ENCODE measurements at regions not wholly inside any gene's neighbourhood (a gene's known extent, or its start where the extent isn't known, plus 50 kb on each side); places are given as distances from the start of the nearest gene placed in this dataset.

DNA sequence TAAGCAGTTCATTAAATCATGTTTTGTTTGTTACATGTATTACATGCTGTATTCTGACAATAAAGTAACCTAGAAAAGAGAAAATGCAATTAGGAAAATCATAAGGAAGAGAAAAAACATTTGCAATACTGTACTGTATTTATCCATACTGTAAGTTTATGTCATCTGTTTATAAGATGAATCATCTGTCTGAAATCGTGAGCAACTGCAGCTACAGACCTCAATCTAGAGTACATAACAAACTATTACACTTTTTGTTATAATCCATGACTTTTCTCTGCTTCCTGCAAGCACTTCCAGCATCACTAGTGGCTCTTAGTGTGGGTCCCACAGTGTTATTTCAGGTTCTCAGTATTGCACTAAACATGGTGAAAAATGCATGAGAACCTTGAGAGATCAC, 144.4 kb upstream of the NR4A3 start:
- WGBS, 2 donors, result 45 to 67% methylated on average over 1 of the region's 1 CpG
- H3K36me3 ChIP-seq (ENCODE audit: control insufficient read depth in 4 of 4, insufficient read depth in 4 of 4, low read length in 4 of 4), result no peaks in the 10 kb centered on the region
- no peak overlapping the region for H3K27ac ChIP-seq (ENCODE audit: low read depth in 1 of 2, low read length in 1 of 2)
- no peak for DNase-seq
- ATAC-seq (ENCODE audit: insufficient read depth, low FRiP score), result no peak
- no peak overlapping the region for H3K4me3 ChIP-seq
- H3K9me3 ChIP-seq (ENCODE audit: control insufficient read depth in 4 of 4, insufficient read depth in 3 of 4, low read length in 3 of 4), result peaks cover 0 to 7% (median 0%) of the 10 kb centered on the region in 4 donors
- H3K4me1 ChIP-seq (ENCODE audit: control insufficient read depth in 5 of 5, insufficient read depth in 5 of 5, low read length in 5 of 5), result no peaks in the 10 kb centered on the region
- TF ChIP-seq, protein P1, sequence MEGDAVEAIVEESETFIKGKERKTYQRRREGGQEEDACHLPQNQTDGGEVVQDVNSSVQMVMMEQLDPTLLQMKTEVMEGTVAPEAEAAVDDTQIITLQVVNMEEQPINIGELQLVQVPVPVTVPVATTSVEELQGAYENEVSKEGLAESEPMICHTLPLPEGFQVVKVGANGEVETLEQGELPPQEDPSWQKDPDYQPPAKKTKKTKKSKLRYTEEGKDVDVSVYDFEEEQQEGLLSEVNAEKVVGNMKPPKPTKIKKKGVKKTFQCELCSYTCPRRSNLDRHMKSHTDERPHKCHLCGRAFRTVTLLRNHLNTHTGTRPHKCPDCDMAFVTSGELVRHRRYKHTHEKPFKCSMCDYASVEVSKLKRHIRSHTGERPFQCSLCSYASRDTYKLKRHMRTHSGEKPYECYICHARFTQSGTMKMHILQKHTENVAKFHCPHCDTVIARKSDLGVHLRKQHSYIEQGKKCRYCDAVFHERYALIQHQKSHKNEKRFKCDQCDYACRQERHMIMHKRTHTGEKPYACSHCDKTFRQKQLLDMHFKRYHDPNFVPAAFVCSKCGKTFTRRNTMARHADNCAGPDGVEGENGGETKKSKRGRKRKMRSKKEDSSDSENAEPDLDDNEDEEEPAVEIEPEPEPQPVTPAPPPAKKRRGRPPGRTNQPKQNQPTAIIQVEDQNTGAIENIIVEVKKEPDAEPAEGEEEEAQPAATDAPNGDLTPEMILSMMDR (IDR thresholded peaks at IDR 0.05; ENCODE audit: control extremely low read depth, extremely low read depth), result no peak
- no peak overlapping the region for H3K9ac ChIP-seq (ENCODE audit: insufficient read depth in 1 of 2, low read length in 2 of 2)
- H3K27me3 ChIP-seq (ENCODE audit: control insufficient read depth in 3 of 3, insufficient read depth in 3 of 3, low read length in 2 of 3), result no peaks in the 10 kb centered on the region

DNA sequence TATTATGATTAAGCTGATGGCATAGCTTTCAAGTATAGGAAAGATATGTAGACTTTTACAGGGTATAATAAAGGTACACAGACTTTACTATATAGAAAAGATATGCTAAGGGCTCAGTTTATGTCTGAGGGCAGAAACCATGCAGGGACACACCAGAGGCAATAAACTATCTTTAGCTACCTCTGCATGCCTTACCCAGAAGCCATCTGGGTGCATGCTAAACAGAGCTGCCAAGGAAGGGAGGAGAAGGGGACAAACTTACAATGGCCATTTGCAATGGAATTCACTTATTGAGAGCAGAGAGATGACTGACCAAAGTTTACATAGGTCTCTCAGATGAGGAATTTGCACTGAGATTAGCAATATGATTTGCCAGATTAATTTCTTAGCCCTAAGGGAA, 143.1 kb upstream of the NR4A3 start:
- Histone ChIP-seq H3K36me3 (ENCODE audit: control insufficient read depth in 4 of 4, insufficient read depth in 4 of 4, low read length in 4 of 4) (no peaks in the 10 kb centered on the region), H3K4me3 (no peak overlapping the region), H3K9ac (ENCODE audit: insufficient read depth in 1 of 2, low read length in 2 of 2) (no peak overlapping the region), H3K27ac (ENCODE audit: low read depth in 1 of 2, low read length in 1 of 2) (no peak overlapping the region), H3K27me3 (ENCODE audit: control insufficient read depth in 3 of 3, insufficient read depth in 3 of 3, low read length in 2 of 3) (no peaks in the 10 kb centered on the region), H3K9me3 (ENCODE audit: control insufficient read depth in 4 of 4, insufficient read depth in 3 of 4, low read length in 3 of 4) (peaks cover 0 to 7% (median 0%) of the 10 kb centered on the region in 4 donors), H3K4me1 (ENCODE audit: control insufficient read depth in 5 of 5, insufficient read depth in 5 of 5, low read length in 5 of 5) (no peaks in the 10 kb centered on the region)
- DNase-seq (no peak), ATAC-seq (ENCODE audit: insufficient read depth, low FRiP score) (no peak)
- TF ChIP-seq, protein P1 (IDR thresholded peaks at IDR 0.05; ENCODE audit: control extremely low read depth, extremely low read depth), result no peak

DNA sequence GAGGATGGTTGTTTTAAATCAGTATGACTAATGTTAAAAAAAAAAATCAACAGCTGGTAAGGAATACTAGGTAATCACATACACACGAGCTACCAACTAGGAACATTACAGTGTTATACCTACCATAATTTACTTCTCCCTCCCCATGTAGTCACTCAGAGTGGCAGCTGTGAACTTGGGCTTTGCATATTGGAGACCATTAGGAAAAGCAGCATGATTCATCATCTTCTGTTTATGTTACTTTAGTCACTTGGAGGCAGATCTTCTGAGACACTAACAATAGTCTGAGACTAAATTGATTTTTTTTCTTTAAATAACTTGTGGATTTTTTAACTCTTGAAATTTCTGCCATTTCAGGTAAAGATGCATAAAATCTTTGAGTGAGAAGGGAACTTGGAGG, 141.5 kb upstream of the NR4A3 start:
- no peaks in the 10 kb centered on the region for H3K4me1 ChIP-seq (ENCODE audit: control insufficient read depth in 5 of 5, insufficient read depth in 5 of 5, low read length in 5 of 5)
- peaks cover 0 to 7% (median 0%) of the 10 kb centered on the region in 4 donors for H3K9me3 ChIP-seq (ENCODE audit: control insufficient read depth in 4 of 4, insufficient read depth in 3 of 4, low read length in 3 of 4)
- no peaks in the 10 kb centered on the region for H3K36me3 ChIP-seq (ENCODE audit: control insufficient read depth in 4 of 4, insufficient read depth in 4 of 4, low read length in 4 of 4)
- DNase-seq (no peak), ATAC-seq (ENCODE audit: insufficient read depth, low FRiP score) (no peak)
- TF ChIP-seq, protein P1 (IDR thresholded peaks at IDR 0.05; ENCODE audit: control extremely low read depth, extremely low read depth), result no peak
- 59 to 79% methylated on average over 1 of the region's 1 CpG for WGBS, 2 donors
- H3K9ac ChIP-seq (ENCODE audit: insufficient read depth in 1 of 2, low read length in 2 of 2), result no peak overlapping the region
- no peak overlapping the region for H3K4me3 ChIP-seq
- H3K27ac ChIP-seq (ENCODE audit: low read depth in 1 of 2, low read length in 1 of 2), result no peak overlapping the region
- no peaks in the 10 kb centered on the region for H3K27me3 ChIP-seq (ENCODE audit: control insufficient read depth in 3 of 3, insufficient read depth in 3 of 3, low read length in 2 of 3)

DNA sequence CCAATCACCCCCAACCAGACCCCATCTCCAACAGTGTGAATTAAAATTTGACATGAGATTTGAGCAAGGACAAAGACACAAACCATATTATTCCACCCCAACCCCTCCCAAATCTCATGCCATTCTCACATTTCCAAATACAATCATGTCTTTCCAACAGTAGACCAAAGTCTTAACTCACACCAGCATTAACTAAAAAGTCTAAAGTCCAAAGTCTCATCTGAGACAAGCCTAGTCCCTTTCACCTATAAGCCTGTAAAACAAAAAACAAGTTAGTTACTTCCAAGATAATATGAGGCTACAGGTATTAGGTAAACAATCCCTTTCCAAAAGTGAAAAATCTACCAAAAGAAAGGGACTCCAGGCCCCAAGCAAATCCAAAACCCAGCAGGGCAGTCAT, 140.6 kb upstream of the NR4A3 start:
- peaks cover 0 to 7% (median 0%) of the 10 kb centered on the region in 4 donors for H3K9me3 ChIP-seq (ENCODE audit: control insufficient read depth in 4 of 4, insufficient read depth in 3 of 4, low read length in 3 of 4)
- ATAC-seq (ENCODE audit: insufficient read depth, low FRiP score), result no peak
- no peak overlapping the region for H3K4me3 ChIP-seq
- DNase-seq, result no peak
- H3K9ac ChIP-seq (ENCODE audit: insufficient read depth in 1 of 2, low read length in 2 of 2), result no peak overlapping the region
- H3K36me3 ChIP-seq (ENCODE audit: control insufficient read depth in 4 of 4, insufficient read depth in 4 of 4, low read length in 4 of 4), result no peaks in the 10 kb centered on the region
- H3K27ac ChIP-seq (ENCODE audit: low read depth in 1 of 2, low read length in 1 of 2), result no peak overlapping the region
- H3K4me1 ChIP-seq (ENCODE audit: control insufficient read depth in 5 of 5, insufficient read depth in 5 of 5, low read length in 5 of 5), result no peaks in the 10 kb centered on the region
- no peaks in the 10 kb centered on the region for H3K27me3 ChIP-seq (ENCODE audit: control insufficient read depth in 3 of 3, insufficient read depth in 3 of 3, low read length in 2 of 3)
- TF ChIP-seq, protein P1 (IDR thresholded peaks at IDR 0.05; ENCODE audit: control extremely low read depth, extremely low read depth), result no peak
